HL-60 (cell line): ENCODE measurements at regions not wholly inside any gene's neighbourhood (a gene's known extent, or its start where the extent isn't known, plus 50 kb on each side); places are given as distances from the start of the nearest gene placed in this dataset.

ENCODE experiments used
- GABPA ChIP-seq: IDR thresholded peaks from 2 replicates; pipeline ENCODE4 v1.6.1; 2012; ENCODE audit warnings: low read depth
- POLR2AphosphoS5 ChIP-seq: IDR thresholded peaks from 2 replicates; pipeline ENCODE4 v1.6.1; 2012; ENCODE audit warnings: low read depth
- SPI1 ChIP-seq: IDR thresholded peaks from 2 replicates; pipeline ENCODE4 v1.6.1; 2012; ENCODE audit warnings: low read depth, mild to moderate bottlenecking, borderline replicate concordance
- TF ChIP-seq, protein P1 (sequence below): IDR thresholded peaks from one replicate; pipeline ENCODE4 v1.5.1; 2011; ENCODE audit warnings: low read length, control low read depth, inconsistent platforms; ENCODE audit not compliant: insufficient read depth
- TF ChIP-seq, protein P2 (sequence below): IDR thresholded peaks from 2 replicates; pipeline ENCODE4 v1.6.1; 2012; ENCODE audit warnings: low read depth; ENCODE audit not compliant: insufficient replicate concordance

DNA sequence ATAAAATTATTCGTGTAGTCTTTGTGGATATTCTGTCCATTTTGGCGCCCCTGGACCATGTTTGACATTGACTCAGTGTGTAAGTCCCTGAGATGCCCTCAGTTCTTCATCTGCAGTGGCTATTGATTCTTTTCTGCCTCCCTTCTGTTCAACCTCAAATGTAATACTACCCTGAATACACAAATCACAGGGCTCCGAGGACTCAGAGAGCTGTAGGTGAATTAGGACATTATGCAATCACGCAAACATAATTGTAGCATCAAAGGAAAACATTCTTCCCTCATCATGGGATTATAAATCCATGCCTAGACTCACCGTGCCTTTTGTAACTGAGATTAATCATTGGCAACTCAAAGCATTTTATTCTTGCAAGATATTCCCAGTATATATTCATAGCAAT, 161.4 kb upstream of the PACRGL start:
- TF ChIP-seq, protein P1, sequence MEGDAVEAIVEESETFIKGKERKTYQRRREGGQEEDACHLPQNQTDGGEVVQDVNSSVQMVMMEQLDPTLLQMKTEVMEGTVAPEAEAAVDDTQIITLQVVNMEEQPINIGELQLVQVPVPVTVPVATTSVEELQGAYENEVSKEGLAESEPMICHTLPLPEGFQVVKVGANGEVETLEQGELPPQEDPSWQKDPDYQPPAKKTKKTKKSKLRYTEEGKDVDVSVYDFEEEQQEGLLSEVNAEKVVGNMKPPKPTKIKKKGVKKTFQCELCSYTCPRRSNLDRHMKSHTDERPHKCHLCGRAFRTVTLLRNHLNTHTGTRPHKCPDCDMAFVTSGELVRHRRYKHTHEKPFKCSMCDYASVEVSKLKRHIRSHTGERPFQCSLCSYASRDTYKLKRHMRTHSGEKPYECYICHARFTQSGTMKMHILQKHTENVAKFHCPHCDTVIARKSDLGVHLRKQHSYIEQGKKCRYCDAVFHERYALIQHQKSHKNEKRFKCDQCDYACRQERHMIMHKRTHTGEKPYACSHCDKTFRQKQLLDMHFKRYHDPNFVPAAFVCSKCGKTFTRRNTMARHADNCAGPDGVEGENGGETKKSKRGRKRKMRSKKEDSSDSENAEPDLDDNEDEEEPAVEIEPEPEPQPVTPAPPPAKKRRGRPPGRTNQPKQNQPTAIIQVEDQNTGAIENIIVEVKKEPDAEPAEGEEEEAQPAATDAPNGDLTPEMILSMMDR, result no peak
- TF ChIP-seq, protein P2, sequence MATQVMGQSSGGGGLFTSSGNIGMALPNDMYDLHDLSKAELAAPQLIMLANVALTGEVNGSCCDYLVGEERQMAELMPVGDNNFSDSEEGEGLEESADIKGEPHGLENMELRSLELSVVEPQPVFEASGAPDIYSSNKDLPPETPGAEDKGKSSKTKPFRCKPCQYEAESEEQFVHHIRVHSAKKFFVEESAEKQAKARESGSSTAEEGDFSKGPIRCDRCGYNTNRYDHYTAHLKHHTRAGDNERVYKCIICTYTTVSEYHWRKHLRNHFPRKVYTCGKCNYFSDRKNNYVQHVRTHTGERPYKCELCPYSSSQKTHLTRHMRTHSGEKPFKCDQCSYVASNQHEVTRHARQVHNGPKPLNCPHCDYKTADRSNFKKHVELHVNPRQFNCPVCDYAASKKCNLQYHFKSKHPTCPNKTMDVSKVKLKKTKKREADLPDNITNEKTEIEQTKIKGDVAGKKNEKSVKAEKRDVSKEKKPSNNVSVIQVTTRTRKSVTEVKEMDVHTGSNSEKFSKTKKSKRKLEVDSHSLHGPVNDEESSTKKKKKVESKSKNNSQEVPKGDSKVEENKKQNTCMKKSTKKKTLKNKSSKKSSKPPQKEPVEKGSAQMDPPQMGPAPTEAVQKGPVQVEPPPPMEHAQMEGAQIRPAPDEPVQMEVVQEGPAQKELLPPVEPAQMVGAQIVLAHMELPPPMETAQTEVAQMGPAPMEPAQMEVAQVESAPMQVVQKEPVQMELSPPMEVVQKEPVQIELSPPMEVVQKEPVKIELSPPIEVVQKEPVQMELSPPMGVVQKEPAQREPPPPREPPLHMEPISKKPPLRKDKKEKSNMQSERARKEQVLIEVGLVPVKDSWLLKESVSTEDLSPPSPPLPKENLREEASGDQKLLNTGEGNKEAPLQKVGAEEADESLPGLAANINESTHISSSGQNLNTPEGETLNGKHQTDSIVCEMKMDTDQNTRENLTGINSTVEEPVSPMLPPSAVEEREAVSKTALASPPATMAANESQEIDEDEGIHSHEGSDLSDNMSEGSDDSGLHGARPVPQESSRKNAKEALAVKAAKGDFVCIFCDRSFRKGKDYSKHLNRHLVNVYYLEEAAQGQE, result no peak
- TF ChIP-seq GABPA (no peak), POLR2AphosphoS5 (no peak), SPI1 (no peak)
